PFSK-1 (cell line): ENCODE measurements at regions not wholly inside any gene's neighbourhood (a gene's known extent, or its start where the extent isn't known, plus 50 kb on each side); places are given as distances from the start of the nearest gene placed in this dataset.

ENCODE experiments used
- FOXP2 ChIP-seq: optimal IDR thresholded peaks from 2 replicates; pipeline ENCODE3; 2011; ENCODE audit warnings: borderline replicate concordance, control low read depth, inconsistent platforms; ENCODE audit not compliant: insufficient read depth; ENCODE audit errors: extremely low read length, extremely low read depth
- POLR2AphosphoS5 ChIP-seq: IDR thresholded peaks from 2 replicates; pipeline ENCODE4 v1.6.1; 2012; ENCODE audit warnings: low read depth, mild to moderate bottlenecking, control low read depth, low read length, moderate library complexity
- REST ChIP-seq, 2 experiments: IDR thresholded peaks; 2 replicates each; pipeline versions ENCODE4 v1.6.1 to v1.8.0; 2011 to 2012; ENCODE audit warnings: low read depth in 2 of 2, low read length in 2 of 2, control low read depth in 1 of 2, inconsistent platforms in 1 of 2, mild to moderate bottlenecking in 1 of 2, moderate library complexity in 1 of 2; ENCODE audit not compliant: insufficient read depth in 1 of 2
- SIN3A ChIP-seq: IDR thresholded peaks from 2 replicates; pipeline ENCODE4 v1.6.1; 2012; ENCODE audit warnings: mild to moderate bottlenecking, low read length, moderate library complexity, borderline replicate concordance; ENCODE audit not compliant: insufficient read depth
- TAF1 ChIP-seq: IDR thresholded peaks from 2 replicates; pipeline ENCODE4 v1.6.1; 2012; ENCODE audit warnings: low read length, control low read depth, borderline replicate concordance; ENCODE audit not compliant: insufficient read depth

GRCh38 chr2:38504169-38504568 is 98.6 kb downstream of the HNRNPLL start:
- no peak for TF ChIP-seq REST (IDR thresholded peaks at IDR 0.05; ENCODE audit: insufficient read depth in 1 of 2, low read depth in 2 of 2, low read length in 2 of 2)
- no peak for TF ChIP-seq FOXP2
- no peak for TF ChIP-seq POLR2AphosphoS5
- no peak for TF ChIP-seq TAF1
- TF ChIP-seq SIN3A = no peak

GRCh38 chr2:38502107-38502506 is 100.6 kb downstream of the HNRNPLL start:
- TF ChIP-seq SIN3A = no peak
- no peak for TF ChIP-seq POLR2AphosphoS5
- TF ChIP-seq FOXP2 = no peak
- no peak for TF ChIP-seq TAF1
- TF ChIP-seq REST (IDR thresholded peaks at IDR 0.05; ENCODE audit: insufficient read depth in 1 of 2, low read depth in 2 of 2, low read length in 2 of 2) = no peak

- TF ChIP-seq POLR2AphosphoS5 (no peak), FOXP2 (no peak), REST (IDR thresholded peaks at IDR 0.05; ENCODE audit: insufficient read depth in 1 of 2, low read depth in 2 of 2, low read length in 2 of 2) (no peak), SIN3A (no peak), TAF1 (no peak)
Measured at GRCh38 chr2:38500283-38500634, 102.5 kb downstream of the HNRNPLL start.

GRCh38 chr2:38499548-38500282 is 103.0 kb downstream of the HNRNPLL start:
- TF ChIP-seq SIN3A (no peak), POLR2AphosphoS5 (no peak), TAF1 (no peak), REST (IDR thresholded peaks at IDR 0.05; ENCODE audit: insufficient read depth in 1 of 2, low read depth in 2 of 2, low read length in 2 of 2) (no peak)

- TF ChIP-seq REST (IDR thresholded peaks at IDR 0.05; ENCODE audit: insufficient read depth in 1 of 2, low read depth in 2 of 2, low read length in 2 of 2) = no peak
Measured at GRCh38 chr2:38498045-38498481, 104.7 kb downstream of the HNRNPLL start.
